HG02884 (cell line): ENCODE measurements at regions not wholly inside any gene's neighbourhood (a gene's known extent, or its start where the extent isn't known, plus 50 kb on each side); places are given as distances from the start of the nearest gene placed in this dataset.
A peak's percentile ranks its signal among the peaks of the same experiment; 100 is the strongest.
"Not testable (repeated sequence)": the region's sequence is repeated elsewhere in the genome, so short reads cannot be mapped to it uniquely, and the experiment has no call there.

ENCODE experiments used
- ATAC-seq: cut with Tn5 transposase; IDR thresholded peaks from one replicate; pipeline ENCODE4 v1.9.1; 2021; ENCODE audit warnings: mild to moderate bottlenecking, moderate library complexity; ENCODE audit not compliant: unreplicated experiment

DNA sequence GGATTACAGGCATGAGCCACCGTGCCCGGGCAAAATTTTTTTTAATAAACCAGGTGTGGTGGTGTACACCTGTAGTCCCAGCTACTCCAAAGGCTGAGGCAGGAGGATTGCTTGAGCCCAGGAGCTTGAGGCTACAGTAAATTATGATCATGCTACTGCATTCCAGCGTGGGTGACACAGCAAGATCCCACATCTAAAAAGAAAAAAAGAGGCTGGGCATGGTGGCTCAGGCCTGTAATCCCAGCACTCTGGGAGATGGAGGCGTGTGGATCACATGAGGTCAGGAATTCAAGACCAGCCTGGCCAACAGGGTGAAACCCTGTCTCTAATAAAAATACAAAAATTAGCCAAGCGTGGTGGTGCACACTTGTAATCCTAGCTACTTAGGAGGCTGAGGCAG is 125.6 kb downstream of the ZNF281 start:
- ATAC-seq: not testable (repeated sequence)

DNA sequence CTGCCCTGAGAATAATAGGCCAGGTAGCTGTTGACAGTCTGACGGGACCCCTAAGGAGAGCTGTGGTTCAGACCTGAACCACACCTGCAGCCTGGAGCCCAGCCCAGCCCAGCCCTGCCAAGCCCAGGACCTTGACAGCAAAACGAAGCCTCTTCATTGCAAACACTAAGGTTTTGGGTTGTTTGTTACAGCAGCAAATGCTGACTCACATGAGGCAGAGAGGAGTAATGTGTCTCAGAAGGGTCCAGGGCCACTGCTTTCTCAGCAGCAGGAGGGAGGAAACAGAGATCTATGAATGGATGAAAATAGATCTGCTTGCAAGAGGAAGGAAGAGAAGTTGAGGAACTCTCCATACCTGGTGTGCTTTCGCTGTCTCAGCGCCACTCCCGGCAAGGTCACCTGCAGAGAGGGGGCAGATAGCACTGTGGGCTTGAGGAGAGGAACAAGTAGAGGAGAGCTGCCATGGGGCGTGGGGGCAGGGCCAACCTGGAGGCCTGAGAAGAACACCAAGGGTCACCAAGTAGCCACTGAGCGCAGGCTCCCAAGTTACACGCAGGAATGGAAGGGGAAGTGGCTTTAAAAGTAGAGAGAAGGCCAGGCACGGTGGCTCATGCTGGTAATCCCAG is 127.2 kb downstream of the ZNF281 start:
- ATAC-seq: no peak

DNA sequence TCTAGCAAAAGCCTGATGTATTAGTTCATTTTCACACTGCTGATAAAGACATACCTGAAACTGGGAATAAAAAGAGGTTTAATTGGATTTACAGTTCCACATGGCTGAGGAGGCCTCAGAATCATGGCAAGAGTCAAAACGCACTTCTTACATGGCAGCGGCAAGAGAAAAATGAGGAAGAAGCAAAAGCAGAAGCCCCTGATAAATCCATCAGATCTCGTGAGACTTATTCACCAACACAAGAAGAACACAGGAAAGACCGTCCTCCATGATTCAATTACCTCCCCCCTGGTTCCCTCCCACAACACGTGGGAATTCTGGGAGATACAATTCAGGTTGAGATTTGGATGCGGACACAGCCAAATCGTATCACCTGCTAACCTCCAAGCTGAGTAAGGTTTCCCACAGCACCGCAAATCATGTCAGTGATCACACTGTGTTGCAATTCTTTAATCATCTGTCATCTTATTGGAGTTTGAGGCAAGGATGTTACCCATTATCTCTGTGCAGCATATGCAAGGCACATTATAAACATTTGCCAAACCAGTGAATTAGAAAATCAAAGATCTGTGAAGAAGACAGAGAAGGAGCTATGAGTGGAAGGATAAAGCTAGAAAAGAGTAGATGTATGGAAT is 128.5 kb downstream of the ZNF281 start:
- no peak for ATAC-seq

DNA sequence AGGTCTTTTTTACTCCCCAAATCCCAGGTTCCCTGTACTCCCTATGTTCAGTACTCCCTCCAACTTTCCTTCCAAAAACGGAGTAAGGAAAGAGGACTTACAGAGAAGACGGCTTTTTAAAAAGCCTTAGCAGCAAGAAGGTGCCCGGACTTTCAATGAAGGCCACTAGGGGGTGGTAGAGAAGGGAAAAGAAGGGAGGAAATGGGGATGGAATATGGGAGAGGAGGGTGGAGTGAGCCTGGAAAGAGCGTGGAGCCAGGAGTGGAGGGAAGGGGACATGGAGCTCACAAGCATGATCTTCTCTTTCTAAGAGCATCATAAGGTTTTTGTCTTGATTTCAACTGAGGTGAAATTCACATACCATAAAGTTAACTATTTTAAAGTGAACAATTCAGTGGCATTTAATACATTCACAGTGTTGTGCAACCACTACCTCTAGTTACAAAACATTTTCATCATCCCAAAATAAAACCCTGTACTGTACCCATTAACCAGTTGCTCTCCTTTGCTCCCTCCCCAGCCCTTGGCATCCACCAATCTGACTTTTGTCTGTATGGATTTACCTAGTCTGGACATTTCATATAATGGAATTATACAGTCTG is 129.9 kb downstream of the ZNF281 start:
- no peak for ATAC-seq

DNA sequence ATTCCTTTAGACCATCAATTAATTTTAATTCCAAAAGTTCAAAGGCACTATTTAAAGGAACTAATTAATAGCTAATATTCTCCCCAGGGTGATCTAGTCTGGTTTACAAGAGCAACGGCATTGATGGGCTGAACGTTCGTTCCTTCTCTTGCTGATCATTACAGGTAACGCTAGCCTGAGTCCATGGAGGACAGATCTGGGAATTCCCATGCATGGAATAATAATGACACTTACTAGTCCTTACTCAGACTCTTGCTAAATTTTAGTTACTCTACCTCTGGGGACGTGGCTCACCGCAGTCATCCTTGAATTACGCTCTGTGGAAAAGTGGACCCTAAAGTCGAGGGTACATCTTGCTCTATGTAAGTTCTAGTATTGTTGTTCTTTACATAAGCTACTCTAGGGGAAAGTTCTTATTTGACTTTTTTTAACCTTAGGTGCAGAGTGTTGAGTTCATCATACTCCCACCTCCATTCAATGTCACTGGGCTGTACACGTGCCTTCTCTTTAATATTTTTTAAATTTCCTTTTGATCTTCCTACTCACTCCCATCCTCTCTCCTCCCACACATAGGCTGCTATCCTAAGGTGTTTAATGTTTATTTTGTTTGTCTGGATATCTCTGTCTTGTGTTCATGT is 133.9 kb downstream of the ZNF281 start:
- no peak for ATAC-seq

DNA sequence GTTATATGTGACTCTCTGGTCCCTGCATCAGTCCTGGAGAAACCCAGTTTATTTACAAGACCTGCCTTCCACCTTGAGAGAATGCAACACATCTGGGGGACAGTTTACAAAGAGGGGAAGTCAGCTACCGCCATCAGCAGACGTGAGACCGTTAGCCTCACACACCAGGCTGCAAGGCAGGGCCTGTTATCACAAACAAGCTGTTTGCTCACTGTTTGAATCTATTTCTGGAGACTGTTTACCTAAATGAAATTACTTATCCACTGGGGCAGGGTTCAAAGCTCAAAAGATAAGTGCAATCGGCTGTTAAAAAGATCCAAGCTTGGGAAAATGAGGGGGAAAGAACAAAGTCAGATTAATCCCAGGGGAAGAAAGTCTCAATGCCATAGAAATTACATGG is 134.4 kb downstream of the ZNF281 start:
- ATAC-seq: no peak

DNA sequence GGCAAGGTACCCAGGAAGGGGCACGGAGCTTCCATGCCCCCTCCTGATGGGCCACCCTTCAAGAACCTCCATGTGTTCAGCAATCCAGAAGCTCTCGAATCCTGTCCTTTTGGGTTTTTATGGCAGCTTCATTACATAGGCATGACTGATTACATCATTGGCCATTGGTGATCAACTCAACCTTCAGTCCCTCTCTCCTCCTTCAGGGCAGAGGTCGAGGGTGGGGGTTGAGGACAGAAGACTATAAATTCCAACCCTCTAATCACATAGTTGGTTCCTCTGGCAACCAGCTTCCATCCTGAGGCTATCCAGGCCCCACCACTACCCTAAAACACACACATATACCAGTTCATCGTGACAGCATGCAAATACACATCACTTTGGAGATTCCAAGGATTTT is 135.7 kb downstream of the ZNF281 start:
- no peak for ATAC-seq

DNA sequence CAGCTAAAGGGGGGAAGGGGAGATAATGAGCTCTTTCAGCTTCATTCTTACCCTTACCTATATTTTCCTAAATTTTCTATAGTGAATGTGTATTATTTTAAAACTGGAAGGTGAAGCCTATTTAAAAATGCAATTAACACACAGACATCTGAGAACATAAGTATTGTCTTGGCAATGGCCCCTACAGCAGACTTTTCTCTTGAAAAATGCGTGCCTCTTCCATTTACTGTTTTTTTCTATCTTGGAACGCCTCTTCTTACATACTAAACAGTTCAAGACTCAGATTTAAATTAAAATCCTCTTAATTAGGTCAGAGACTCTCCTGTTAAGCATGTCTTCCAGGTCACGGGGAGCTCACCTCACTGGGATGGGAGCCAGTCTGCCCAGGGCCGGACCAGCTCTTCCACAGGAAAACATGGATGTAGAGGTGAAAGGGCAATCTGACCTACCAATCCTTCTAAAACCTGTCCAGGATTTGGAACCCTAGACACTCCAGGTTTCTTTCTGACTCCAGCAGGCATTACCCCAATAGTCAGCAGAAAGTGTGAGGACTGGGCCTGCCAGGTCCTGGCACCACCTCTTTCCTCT is 137.3 kb downstream of the ZNF281 start:
- no peak for ATAC-seq

DNA sequence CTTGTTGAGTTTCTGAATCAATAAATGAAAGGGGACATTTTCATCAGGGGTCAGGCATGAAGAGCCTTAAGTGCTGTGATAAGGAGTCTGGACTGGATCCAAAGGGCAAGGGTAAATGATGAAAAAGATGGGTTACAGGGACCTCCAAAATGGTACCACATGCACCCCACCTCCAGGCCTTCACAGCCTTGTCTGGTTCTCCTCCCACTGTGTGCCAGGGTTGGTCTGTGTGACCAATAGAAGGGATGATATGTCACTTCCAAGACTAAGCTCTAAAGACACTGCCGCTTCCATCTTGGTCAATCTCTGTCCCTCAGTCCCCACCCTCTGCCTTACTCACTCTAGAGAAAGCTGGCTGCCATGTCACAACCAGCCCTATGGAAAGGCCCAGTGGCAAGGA is 140.6 kb downstream of the ZNF281 start:
- no peak for ATAC-seq

DNA sequence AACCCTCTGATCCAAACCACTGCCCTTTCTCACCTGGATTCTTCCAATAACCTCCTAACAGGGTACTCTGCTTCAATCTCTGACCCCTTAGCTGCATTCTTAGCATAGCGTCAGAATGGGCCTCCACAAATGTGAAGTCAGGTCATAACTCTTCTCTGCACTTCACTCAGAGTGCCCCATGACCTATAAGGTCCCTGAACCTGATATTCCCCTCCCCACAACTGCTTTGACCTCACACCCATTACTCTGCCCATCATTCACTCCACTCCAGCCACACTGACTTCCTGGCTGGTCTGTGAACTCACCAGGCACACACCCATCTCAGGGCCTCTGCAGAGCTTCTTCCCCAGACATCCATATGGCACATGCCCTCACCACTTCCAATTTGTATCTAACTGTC is 141.9 kb downstream of the ZNF281 start:
- no peak for ATAC-seq

DNA sequence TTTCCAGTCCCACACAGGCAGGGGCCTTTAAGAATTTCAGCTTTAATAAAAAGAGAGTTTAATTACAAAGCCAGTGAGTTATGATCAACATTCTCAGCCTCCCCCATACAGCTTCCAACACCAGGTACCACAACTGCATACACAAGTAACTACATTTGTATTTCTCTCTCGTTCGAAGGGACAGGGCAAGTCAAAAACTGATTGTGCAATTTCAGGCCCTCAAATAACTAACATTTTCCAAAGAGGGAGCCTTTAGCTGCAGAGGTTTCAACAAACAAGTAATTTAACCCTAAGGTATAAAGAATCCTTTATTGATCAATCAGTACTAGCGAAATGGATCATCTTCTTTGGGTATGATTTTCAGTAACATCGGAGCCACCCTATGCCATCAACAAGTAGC is 142.4 kb downstream of the ZNF281 start:
- no peak for ATAC-seq

DNA sequence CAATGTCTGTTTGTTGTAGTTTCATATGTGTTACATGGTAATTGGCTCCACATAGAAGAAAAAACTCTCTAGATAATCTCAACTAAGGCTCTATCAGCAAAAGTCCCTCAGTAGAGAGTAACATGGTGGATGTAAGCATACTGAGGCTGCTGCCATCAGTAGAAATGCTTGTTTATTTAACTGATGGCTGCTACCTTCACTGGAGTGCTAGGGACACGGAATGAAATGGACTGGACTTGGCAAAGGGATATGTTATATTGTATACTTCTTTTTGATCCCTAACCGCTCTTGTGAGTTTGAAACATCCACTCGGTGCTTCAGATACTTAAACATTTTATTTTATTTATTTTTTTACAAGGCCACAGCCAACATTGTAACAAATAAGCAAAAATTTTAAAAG is 143.0 kb downstream of the ZNF281 start:
- no peak for ATAC-seq

DNA sequence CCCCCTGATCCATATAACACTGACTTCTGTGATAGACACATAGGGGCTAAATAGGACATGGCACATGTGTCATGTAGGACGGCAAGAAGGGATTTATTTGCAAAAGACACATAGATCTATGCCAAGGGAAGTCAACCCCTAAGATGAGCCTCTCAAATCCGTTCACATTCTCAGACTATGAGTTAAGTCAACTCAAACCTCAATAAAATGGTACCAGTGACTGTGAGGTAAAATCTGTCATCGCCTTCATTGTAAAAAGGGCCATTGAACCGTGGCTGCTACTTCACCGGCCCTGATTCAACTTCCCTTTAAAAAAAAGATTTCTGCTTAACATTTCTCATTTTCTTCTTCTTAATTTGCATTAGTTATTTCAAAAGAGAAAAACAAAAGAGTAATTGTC is 144.0 kb downstream of the ZNF281 start:
- ATAC-seq: no peak

DNA sequence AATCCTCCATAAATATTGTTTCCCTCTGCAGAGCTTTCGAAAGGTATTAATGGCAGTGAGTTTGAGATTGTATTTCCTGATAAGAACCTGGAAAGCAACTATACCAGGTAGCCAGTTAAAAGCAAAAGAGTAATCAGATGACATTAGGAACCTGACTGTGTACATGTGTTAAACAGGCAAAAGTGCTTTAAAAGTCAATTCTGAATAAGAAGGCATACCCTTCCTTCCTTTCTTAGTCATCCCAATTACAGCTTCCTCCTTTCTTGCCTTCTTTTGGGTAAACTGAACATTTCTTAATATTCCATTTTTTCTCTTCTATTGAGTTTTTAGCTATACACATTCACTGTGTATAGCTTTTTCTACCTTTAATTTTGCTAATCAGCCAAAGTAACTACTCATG is 144.7 kb downstream of the ZNF281 start:
- no peak for ATAC-seq

DNA sequence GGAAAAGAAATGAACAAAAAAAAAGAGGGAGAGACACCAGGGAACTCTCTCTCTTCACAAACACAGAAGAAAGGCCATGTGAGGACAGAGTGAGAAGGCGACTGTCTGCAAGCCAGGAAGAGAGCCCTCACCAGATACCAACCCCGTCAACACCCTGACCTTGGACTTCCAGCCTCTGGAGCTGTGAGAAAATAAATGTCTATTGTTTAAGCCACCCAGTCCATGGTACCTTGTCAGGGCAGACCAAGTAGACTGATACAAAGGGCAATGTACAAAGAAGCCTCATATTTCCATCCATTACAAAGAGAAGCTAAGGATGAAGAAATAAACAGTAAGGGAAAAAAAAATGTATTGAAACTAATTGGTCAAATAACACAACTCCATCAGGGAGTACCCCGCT is 146.6 kb downstream of the ZNF281 start:
- no peak for ATAC-seq

DNA sequence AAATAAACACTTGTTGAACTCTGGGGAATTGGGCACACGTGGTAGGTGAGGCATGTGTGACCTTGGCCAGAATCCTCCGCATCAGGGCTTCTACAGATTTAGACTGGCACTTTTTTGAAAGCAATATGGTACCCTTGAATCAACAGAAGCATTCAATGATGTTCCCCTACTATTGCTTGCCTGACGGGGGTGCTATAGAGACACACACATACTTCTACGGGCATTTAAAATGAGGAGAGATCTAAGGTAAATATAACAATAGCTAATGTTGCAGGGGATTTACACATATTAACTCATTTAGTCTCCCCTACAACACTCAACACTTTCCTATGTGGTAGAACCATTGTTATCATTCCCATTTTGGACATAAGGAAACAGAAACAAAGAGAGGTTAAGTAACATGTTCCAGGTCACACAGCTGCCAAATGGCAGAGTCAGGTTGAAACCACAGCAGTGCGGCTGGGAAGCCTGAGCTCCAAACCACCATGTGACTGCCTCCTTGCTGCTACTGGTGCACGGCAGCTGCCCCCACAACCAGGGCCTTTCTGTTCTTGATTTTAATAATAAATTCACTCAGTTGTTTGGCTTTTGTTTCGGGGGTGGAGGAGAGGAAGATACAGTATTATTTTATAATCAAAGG is 147.4 kb downstream of the ZNF281 start:
- peak; percentile 90 for ATAC-seq

DNA sequence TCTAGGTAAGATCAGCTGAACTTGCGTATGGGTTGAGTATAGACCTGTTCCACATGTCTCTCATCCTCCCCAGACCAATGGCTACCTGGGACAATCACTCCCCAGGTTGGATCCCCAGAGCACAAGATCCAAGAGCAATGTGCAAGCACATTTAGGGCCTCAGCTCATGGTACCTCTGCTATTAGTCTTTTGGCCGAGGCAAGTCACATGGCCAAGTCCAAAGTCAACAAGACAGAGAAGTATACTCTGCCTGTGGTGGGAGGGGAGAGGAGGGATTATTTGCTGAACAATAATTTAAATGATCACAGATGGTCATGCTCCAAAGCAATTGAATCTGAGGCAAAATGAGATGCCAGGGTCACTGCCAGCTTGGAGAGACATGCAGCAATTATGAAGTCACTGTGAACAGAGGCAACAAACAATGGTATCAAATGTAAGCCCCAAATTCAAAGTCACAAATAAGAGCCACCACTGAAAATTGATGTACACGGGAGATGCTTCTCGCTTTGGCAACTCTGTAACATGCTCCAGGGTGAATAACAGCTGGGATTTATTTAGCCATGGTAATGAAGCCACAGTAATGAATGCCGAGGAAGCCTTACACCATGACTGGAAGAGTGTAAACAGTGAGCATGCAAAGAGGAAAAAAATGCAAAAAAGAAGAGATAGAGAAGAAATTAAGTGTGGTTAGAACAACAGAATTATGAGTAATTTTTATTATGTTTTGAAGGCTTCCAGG is 149.1 kb downstream of the ZNF281 start:
- ATAC-seq: no peak

DNA sequence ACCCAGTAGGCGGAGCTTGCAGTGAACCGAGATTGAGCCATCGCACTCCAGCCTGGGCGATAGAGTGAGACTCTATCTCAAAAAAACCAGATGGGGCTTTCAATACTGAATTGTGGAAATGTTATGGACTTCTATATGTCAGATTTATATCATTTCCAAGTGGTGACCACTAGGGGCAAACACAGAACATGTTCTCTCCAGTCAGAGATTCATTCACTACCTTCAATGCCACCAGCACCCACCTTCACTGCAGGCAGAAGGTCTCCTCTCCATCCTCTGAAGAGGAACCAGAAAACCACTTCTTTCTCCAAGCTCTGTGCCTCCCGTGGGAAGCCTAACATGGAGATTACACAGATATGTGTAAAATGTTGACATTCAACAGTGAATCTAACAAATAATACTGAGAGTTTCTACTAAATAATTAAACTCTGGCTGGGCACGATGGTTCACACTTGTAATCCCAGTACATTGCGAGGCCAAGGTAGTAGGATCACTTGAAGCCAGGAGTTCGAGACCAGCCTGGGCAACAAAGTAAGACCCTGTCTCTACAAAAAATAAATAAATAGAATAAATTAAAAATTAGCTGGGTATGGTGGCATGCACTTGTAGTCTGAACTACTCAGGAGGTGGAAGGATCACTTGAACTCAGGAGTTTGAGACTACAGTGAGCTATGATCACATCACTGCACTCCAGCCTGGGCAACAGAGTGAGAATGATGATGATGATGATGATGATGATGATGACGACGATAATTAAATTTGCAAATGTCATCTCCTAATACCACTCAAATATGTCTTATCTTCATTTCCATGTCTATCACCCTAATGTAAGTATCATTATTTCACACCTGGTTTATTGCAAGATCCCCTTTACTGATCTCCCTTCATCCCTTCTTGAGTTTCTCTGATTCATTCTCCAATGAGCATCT is 151.1 kb downstream of the ZNF281 start:
- ATAC-seq: no peak

DNA sequence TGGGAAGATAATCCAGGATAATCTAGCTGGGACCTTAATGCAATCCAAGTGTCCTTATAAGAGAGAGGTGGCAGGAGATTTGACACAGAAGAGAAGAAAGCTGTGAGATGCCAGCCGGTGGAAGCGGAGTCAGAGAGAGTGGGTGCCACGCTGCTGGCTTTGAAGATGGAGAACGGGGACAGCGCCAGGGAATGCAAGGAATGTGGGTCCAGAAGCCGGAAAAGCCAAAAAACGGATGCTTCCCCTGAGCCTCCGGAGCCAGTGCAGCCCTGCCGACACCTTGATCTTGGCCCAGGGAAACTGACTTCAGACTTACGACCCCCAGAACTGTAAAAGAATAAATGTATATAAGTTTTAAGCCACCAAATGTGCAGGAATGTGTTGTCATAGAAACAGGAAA is 152.6 kb downstream of the ZNF281 start:
- no peak for ATAC-seq

DNA sequence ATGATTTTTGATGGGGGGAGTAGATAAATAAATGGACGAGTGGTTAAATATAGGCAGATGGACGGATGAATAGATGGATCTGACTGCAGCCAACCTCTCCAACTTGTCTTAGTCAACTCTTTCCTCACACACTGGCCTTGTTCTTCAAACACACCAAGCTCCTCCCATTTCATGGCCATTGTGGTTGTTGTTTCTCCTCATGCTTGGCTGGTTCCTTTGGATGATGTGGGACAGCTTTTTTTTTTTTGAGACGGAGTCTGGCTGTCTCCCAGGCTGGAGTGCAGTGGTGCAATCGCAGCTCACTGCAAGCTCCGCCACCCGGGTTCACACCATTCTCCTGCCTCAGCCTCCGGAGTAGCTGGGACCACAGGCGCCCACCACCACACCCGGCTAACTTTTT is 155.2 kb downstream of the ZNF281 start:
- not testable (repeated sequence) for ATAC-seq
